ENCODE measurements at regions not wholly inside any gene's neighbourhood (a gene's known extent, or its start where the extent isn't known, plus 50 kb on each side); places are given as distances from the start of the nearest gene placed in this dataset.

DNA sequence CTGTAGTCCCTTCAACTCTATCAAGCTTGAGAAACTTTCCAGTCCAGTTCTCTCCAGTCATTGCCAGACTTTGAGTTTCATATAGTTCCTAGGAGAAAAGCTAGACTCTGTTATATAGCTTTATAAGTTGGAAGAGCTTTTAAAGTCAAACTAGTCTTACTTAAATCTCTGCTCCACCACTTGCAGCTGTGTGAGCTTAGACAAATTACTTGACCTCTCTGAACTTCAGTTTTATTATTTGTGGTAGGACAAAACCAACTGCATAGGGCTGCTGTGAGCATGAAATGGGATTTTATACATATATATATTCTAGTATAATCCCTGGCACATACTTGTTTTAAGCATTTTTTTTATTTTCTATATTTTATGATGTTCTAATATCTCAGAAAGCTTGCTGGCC is 338.7 kb upstream of the NR5A2 start:
- no peak for TF ChIP-seq CTCF (conservative IDR thresholded peaks at IDR 0.05 in 1 of 2, IDR thresholded peaks at IDR 0.05 in 1 of 2; ENCODE audit: extremely low read depth in 1 of 2, insufficient read depth in 1 of 2, low read depth in 1 of 2, low read length in 2 of 2)
- TF ChIP-seq EZH2 (IDR thresholded peaks at IDR 0.05; ENCODE audit: borderline replicate concordance, low read length) = no peak
